BLaER1 (cell line): ENCODE measurements at regions not wholly inside any gene's neighbourhood (a gene's known extent, or its start where the extent isn't known, plus 50 kb on each side); places are given as distances from the start of the nearest gene placed in this dataset.
A peak's percentile ranks its signal among the peaks of the same experiment; 100 is the strongest.

Experiments
- H3K27ac ChIP-seq: shearing (Covaris generic); formaldehyde crosslinking; 2 replicates; pipeline ENCODE4 v1.8.1; 2022
- H3K27me3 ChIP-seq: shearing (Covaris generic); formaldehyde crosslinking; 2 replicates; pipeline ENCODE4 v1.8.1; 2022
- H3K36me3 ChIP-seq: shearing (Covaris generic); formaldehyde crosslinking; 2 replicates; pipeline ENCODE4 v1.8.1; 2022
- H3K4me1 ChIP-seq: shearing (Covaris generic); formaldehyde crosslinking; 2 replicates; pipeline ENCODE4 v1.8.1; 2022
- H3K4me2 ChIP-seq: shearing (Covaris generic); formaldehyde crosslinking; 2 replicates; pipeline ENCODE4 v1.8.1; 2022
- H3K4me3 ChIP-seq: shearing (Covaris generic); formaldehyde crosslinking; 2 replicates; pipeline ENCODE4 v1.8.1; 2022
- H3K9ac ChIP-seq: shearing (Covaris generic); formaldehyde crosslinking; 2 replicates; pipeline ENCODE4 v1.8.1; 2022
- H3K9me3 ChIP-seq: shearing (Covaris generic); formaldehyde crosslinking; 2 replicates; pipeline ENCODE4 v1.8.1; 2022
- H4K20me1 ChIP-seq: shearing (Covaris generic); formaldehyde crosslinking; 2 replicates; pipeline ENCODE4 v1.8.1; 2022
- Cebpa-rat ChIP-seq: shearing (Covaris generic); IDR thresholded peaks from 2 replicates; pipeline ENCODE4 v1.8.1; 2022

GRCh38 chr6:14921878-14922671, 323.8 kb upstream of the JARID2 start:
- no peak overlapping the region for H3K4me3 ChIP-seq
- H3K4me1 ChIP-seq, result peaks cover 15% of the 10 kb centered on the region
- no peaks in the 10 kb centered on the region for H3K36me3 ChIP-seq
- TF ChIP-seq Cebpa-rat, result no peak
- H3K9ac ChIP-seq, result no peak overlapping the region
- H3K27ac ChIP-seq, result no peak overlapping the region
- H3K9me3 ChIP-seq, result no peaks in the 10 kb centered on the region; the same call in none of the 2 replicates
- no peak overlapping the region for H3K4me2 ChIP-seq
- no peaks in the 10 kb centered on the region for H3K27me3 ChIP-seq
- no peaks in the 10 kb centered on the region for H4K20me1 ChIP-seq

DNA sequence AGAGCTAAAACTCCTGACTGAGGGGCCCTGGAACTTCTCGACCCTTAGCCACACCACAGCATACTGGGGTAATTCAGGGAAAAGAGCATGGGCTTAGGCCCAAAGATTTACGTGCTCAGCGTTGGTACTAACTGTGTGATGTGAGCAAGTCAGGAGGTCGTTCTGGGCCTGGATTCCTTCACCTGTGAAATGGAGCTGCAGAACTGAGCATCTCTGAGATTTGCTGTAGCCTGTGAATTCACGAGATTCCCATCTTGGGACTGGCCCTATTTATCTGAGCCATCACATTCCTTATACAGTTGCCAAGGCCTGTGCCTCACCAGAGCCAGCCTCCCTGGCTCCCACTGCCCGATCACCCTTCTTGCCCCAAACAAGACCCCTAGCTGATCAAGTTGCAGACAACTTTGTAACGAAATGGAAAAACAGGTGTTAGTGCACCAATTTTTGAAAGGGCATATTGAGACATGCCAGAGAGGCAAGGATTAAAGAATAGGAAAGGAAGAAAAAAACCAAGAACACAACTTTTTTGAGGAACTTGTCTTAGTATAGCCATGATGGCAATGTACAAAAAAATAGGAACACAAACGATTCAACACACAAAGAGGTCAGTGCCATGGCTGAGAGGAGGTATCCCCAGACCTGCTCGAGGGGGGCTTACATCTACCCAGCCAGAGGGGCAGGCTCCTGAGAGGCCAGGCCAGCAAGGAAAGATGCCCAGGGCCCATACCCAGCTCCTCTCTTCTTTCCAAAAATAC, 323.0 kb upstream of the JARID2 start:
- Histone ChIP-seq H4K20me1 (no peaks in the 10 kb centered on the region), H3K4me2 (no peak overlapping the region), H3K9me3 (no peaks in the 10 kb centered on the region; the same call in none of the 2 replicates), H3K27ac (no peak overlapping the region), H3K4me3 (no peak overlapping the region), H3K36me3 (no peaks in the 10 kb centered on the region), H3K27me3 (no peaks in the 10 kb centered on the region), H3K9ac (no peak overlapping the region), H3K4me1 (peaks cover 15% of the 10 kb centered on the region)
- TF ChIP-seq Cebpa-rat, result no peak

DNA sequence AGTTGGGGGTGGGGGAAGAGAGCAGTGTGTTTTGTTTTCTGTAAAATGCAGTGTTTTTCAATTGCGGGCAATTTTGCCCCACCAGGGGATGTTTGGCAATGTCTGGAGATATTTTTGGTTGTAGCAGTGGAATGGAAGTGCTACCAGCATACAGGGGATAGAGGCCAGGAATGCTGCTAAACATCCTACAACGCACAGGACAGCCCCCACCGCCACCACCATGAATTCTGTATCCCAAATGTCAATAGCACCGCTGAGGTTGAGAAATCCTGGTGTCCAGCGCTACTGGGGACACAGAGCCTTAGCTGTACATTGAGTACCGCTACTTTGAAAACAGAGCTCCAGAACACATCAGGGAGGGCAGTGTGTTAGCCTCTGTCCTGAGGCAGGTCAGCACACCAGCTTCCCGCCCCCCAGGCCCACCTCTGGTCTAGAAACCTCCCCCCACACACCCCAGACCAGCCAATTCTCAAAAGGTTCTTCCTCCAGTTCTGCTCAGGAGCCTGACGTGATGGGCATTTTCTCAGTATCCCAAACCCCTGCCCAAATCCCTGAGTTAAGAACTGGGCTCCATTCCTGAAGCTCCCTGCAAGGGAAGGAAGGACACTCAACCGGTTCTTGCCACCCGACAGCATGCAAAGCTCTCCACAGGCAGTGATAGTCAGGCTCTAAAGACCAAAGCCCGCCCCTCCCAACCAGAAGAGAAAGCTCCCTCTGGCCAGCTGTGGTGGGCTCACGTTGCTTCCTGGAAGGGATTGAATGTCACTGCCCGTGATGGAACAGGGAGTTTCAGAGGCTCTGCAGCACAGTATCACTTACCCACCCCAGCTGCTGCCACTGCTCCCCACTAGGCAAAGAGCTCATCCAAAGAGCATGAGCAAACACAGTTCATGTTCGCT, 321.5 kb upstream of the JARID2 start:
- Histone ChIP-seq H3K4me1 (peaks cover 15% of the 10 kb centered on the region), H3K27ac (peak overlapping the region; percentile 42; the same call in 1 of the 2 replicates), H3K27me3 (no peaks in the 10 kb centered on the region), H3K4me2 (peak overlapping the region; percentile 56), H3K4me3 (no peak overlapping the region), H3K9ac (no peak overlapping the region), H3K36me3 (no peaks in the 10 kb centered on the region), H4K20me1 (no peaks in the 10 kb centered on the region), H3K9me3 (no peaks in the 10 kb centered on the region)
- TF ChIP-seq Cebpa-rat, result no peak

DNA sequence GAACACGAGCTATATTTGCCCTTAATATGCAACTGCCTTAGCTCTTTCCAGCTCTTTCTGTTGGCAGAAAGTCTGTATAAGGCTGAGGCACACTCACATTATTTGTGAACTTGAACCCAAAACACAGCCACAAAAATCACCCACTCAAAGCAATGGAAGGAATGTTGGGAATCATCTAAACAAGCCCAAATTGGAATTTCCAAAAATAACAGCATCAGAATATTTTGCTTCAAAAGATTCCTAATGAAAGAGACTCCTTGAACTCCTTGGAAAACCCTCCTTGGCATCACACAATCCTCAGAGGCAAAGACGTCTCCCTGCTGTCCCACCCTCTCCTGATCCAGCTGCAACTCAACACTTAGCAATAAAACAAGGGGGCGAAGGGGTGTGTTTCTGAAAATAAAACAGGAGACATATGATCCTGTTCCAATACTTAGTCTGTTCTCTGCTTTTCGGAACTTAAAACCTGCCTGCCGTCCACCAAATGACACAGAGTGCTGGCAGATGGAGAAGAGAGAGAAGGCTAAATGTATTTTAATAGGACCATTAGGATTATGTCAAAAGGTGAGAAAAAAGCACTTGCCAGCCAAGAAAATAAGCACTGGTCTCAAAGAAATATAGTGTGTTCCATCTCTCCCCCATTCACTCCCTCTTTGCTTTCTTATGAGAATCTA, 320.7 kb upstream of the JARID2 start:
- no peak for TF ChIP-seq Cebpa-rat
- Histone ChIP-seq H3K9me3 (peaks cover 5% of the 10 kb centered on the region; the same call in 1 of the 2 replicates), H3K9ac (no peak overlapping the region), H3K27me3 (no peaks in the 10 kb centered on the region), H3K4me1 (peaks cover 15% of the 10 kb centered on the region), H3K36me3 (no peaks in the 10 kb centered on the region), H3K4me3 (no peak overlapping the region), H4K20me1 (no peaks in the 10 kb centered on the region), H3K4me2 (peak overlapping the region; percentile 56), H3K27ac (0 out of 2 replicates have a peak overlapping the region, but pooled peaks have one; percentile 42)

GRCh38 chr6:14925699-14926026, 320.2 kb upstream of the JARID2 start:
- no peak overlapping the region for H3K27ac ChIP-seq
- H3K4me1 ChIP-seq, result peaks cover 15% of the 10 kb centered on the region
- no peaks in the 10 kb centered on the region for H3K36me3 ChIP-seq
- no peaks in the 10 kb centered on the region for H4K20me1 ChIP-seq
- no peaks in the 10 kb centered on the region for H3K27me3 ChIP-seq
- no peak overlapping the region for H3K4me2 ChIP-seq
- TF ChIP-seq Cebpa-rat, result no peak
- peaks cover 8% of the 10 kb centered on the region; the same call in 1 of the 2 replicates for H3K9me3 ChIP-seq
- H3K4me3 ChIP-seq, result no peak overlapping the region
- H3K9ac ChIP-seq, result no peak overlapping the region

DNA sequence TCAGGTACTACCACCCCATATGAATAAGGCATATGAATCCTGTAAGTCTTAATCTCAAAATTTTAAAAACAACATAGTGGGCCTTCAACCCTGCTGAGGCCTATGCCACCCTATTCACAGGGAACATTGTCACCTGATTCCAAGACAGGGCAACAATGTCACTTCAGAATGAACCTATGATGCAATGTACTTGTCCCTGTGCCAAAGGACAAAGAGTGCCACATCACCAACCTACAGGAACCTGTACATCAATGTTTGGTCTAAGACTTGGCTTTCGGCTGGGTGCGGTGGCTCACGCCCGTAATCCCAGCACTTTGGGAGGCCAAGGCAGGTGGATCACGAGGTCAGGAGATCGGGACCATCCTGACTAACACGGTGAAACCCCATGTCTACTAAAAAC, 318.5 kb upstream of the JARID2 start:
- H3K9me3 ChIP-seq, result peaks cover 8% of the 10 kb centered on the region; the same call in 1 of the 2 replicates
- H3K27ac ChIP-seq, result no peak overlapping the region
- no peaks in the 10 kb centered on the region for H4K20me1 ChIP-seq
- no peak overlapping the region for H3K4me2 ChIP-seq
- no peaks in the 10 kb centered on the region for H3K36me3 ChIP-seq
- no peaks in the 10 kb centered on the region for H3K27me3 ChIP-seq
- no peak overlapping the region for H3K9ac ChIP-seq
- H3K4me1 ChIP-seq, result peaks cover 15% of the 10 kb centered on the region
- H3K4me3 ChIP-seq, result no peak overlapping the region
- TF ChIP-seq Cebpa-rat, result no peak

- Histone ChIP-seq H4K20me1 (no peaks in the 10 kb centered on the region), H3K4me2 (no peak overlapping the region), H3K4me3 (no peak overlapping the region), H3K9ac (no peak overlapping the region), H3K9me3 (peaks cover 8% of the 10 kb centered on the region; the same call in 1 of the 2 replicates), H3K27ac (no peak overlapping the region), H3K27me3 (no peaks in the 10 kb centered on the region), H3K36me3 (no peaks in the 10 kb centered on the region), H3K4me1 (peaks cover 10% of the 10 kb centered on the region)
- TF ChIP-seq Cebpa-rat, result no peak
Observed at GRCh38 chr6:14929291-14929690, 316.6 kb upstream of the JARID2 start.

DNA sequence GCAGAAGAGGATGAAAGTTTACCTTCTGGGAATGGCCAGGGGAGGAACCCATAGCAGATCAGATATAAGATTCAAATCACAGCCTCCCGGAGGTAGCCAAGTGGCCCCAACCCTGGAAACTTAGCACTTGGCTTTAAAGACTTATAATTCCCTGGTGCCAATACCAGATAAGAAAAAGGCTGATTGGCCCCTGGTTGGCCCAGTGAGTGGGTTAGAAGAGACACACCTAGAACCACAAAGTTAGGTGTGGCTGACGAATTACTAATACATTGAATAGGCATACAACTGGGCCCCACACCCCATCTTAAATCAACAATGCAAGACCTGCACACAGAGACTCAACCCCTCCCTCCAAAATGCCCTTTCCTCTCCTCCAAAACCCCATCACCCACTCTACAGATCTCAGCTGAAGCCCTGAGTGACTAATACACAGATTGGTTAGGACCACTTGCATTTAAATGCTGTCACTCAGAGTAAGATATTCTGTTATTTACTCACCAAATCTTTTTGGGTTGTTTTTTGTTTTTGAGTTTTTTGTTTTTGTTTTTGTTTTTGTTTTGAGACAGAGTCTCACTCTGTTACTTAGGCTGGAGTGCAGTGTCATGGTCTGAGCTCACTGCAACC, 315.4 kb upstream of the JARID2 start:
- no peaks in the 10 kb centered on the region for H3K27me3 ChIP-seq
- TF ChIP-seq Cebpa-rat, result no peak
- no peak overlapping the region for H3K4me2 ChIP-seq
- H3K36me3 ChIP-seq, result no peaks in the 10 kb centered on the region
- H3K4me3 ChIP-seq, result no peak overlapping the region
- no peak overlapping the region for H3K9ac ChIP-seq
- no peaks in the 10 kb centered on the region for H4K20me1 ChIP-seq
- H3K27ac ChIP-seq, result no peak overlapping the region
- peaks cover 8% of the 10 kb centered on the region; the same call in 1 of the 2 replicates for H3K9me3 ChIP-seq
- no peaks in the 10 kb centered on the region for H3K4me1 ChIP-seq
